ENCODE measurements at regions not wholly inside any gene's neighbourhood (a gene's known extent, or its start where the extent isn't known, plus 50 kb on each side); places are given as distances from the start of the nearest gene placed in this dataset.
A peak's percentile ranks its signal among the peaks of the same experiment; 100 is the strongest.

GRCh38 chrX:9329056-9329455 lies 135.8 kb upstream of the TBL1X start:
- no peak overlapping the region for H2AFZ ChIP-seq (replicated peaks; ENCODE audit: low read length, poor library complexity)
- no peak overlapping the region for H3K4me2 ChIP-seq (ENCODE audit: low read depth, low read length)
- H2AK5ac ChIP-seq (ENCODE audit: low read depth, low read length): 0 out of 2 replicates have a peak overlapping the region, but pooled peaks have one; percentile 18
- H3K18ac ChIP-seq (ENCODE audit: low read depth, low read length): no peak overlapping the region
- H3K23ac ChIP-seq (ENCODE audit: low read depth, low read length): no peak overlapping the region
- H4K91ac ChIP-seq (ENCODE audit: insufficient read depth, low read depth, low read length): no peak overlapping the region
- no peak overlapping the region for H2BK15ac ChIP-seq (ENCODE audit: low read depth, low read length)
- dilution Hi-C loops (cut with HindIII; ENCODE audit: low sequenced_read_pairs, unreplicated experiment): no loop called here
- peaks cover 4% of the 10 kb centered on the region for H3K4me1 ChIP-seq (ENCODE audit: control insufficient read depth, insufficient read depth, low read length)
- no peaks in the 10 kb centered on the region for H3K9me3 ChIP-seq (ENCODE audit: control insufficient read depth, insufficient read depth, low read length)
- ATAC-seq (ENCODE audit: low read depth) (no peak), DNase-seq (no peak)
- H2BK120ac ChIP-seq (ENCODE audit: low read depth, low read length): no peak overlapping the region
- BruUV-seq (replicated peaks): no TSS peak
- no peak overlapping the region for H4K8ac ChIP-seq (ENCODE audit: low read depth in 2 of 2, low read length in 2 of 2)
- TF ChIP-seq POLR2A (IDR thresholded peaks at IDR 0.05; ENCODE audit: low read depth, low read length): no peak
- TF ChIP-seq CHD1 (IDR thresholded peaks at IDR 0.05; ENCODE audit: low read depth, low read length): no peak
- TF ChIP-seq ELK1 (IDR thresholded peaks at IDR 0.05; ENCODE audit: borderline replicate concordance, low read depth, low read length): no peak
- TF ChIP-seq CTCF (conservative IDR thresholded peaks at IDR 0.05; ENCODE audit: low read depth, low read length): no peak
- no peak for TF ChIP-seq MAZ (IDR thresholded peaks at IDR 0.05; ENCODE audit: borderline replicate concordance, low read depth, low read length)
- TF ChIP-seq CEBPB (IDR thresholded peaks at IDR 0.05; ENCODE audit: low read depth, low read length): no peak
- TF ChIP-seq RAD21 (IDR thresholded peaks at IDR 0.05; ENCODE audit: low read length): no peak
- TF ChIP-seq MAFK (IDR thresholded peaks at IDR 0.05; ENCODE audit: low read depth, low read length): no peak
- no peak for TF ChIP-seq USF2 (IDR thresholded peaks at IDR 0.05; ENCODE audit: low read depth, low read length)
- TF ChIP-seq NFE2L2 (IDR thresholded peaks at IDR 0.05; ENCODE audit: low read depth, low read length): no peak
- no peak for TF ChIP-seq MXI1 (IDR thresholded peaks at IDR 0.05; ENCODE audit: borderline replicate concordance, low read depth, low read length)
- TF ChIP-seq FOS (IDR thresholded peaks at IDR 0.05; ENCODE audit: low read depth, low read length): no peak
- no peak for TF ChIP-seq RCOR1 (IDR thresholded peaks at IDR 0.05; ENCODE audit: insufficient replicate concordance, low read length)
- TF ChIP-seq RFX5 (IDR thresholded peaks at IDR 0.05; ENCODE audit: low read depth, low read length): no peak
- H2BK20ac ChIP-seq (ENCODE audit: low read depth, low read length): no peak overlapping the region
- WGBS, 2 experiments (ENCODE audit: extremely low coverage in 2 of 2, insufficient read length in 1 of 2): 80% methylated on average over 2 of the region's 5 CpGs; no CpG with 5 or more reads in 1 of the 2 experiments
- no peak overlapping the region for H2AK9ac ChIP-seq (replicated peaks; ENCODE audit: low read depth, low read length, poor library complexity)
- intact Hi-C loops (cut with micrococcal nuclease): no loop called here
- H3K56ac ChIP-seq (ENCODE audit: extremely low read depth, insufficient read depth, low read length): no peak overlapping the region
- H3K36me3 ChIP-seq (ENCODE audit: control insufficient read depth, insufficient read depth, low read length): no peaks in the 10 kb centered on the region
- H3K4ac ChIP-seq (ENCODE audit: low read depth, low read length): no peak overlapping the region
- H3K9me1 ChIP-seq (ENCODE audit: insufficient read depth, low read length): peaks cover 6% of the 10 kb centered on the region
- no peak overlapping the region for H3K9ac ChIP-seq (ENCODE audit: low read depth, low read length)
- no peak overlapping the region for H3K14ac ChIP-seq (replicated peaks; ENCODE audit: low read depth, low read length)
- no peaks in the 10 kb centered on the region for H3K27me3 ChIP-seq (ENCODE audit: control insufficient read depth, insufficient read depth, low read length)
- CTCF ChIA-PET: no interaction called here
- POLR2A ChIA-PET (ENCODE audit: unreplicated experiment): no interaction called here
- no peaks in the 10 kb centered on the region for H4K20me1 ChIP-seq (ENCODE audit: insufficient read depth, low read length)
- H4K5ac ChIP-seq (ENCODE audit: low read depth, low read length): no peak overlapping the region
- no peak overlapping the region for H2BK5ac ChIP-seq (ENCODE audit: low read depth, low read length, poor library complexity, severe bottlenecking)
- in situ Hi-C loops (cut with MboI; ENCODE audit: low sequenced_read_pairs): no loop called here
- H3K79me1 ChIP-seq (ENCODE audit: low read depth in 1 of 2, low read length in 2 of 2): no peaks in the 10 kb centered on the region
- H3K27ac ChIP-seq (ENCODE audit: insufficient read depth, low read length): no peak overlapping the region
- H3K4me3 ChIP-seq (ENCODE audit: insufficient read depth, low read depth, low read length): no peak overlapping the region

All from IMR-90 (cell line).